Astrocyte of the spinal cord (primary cell): ENCODE measurements at regions not wholly inside any gene's neighbourhood (a gene's known extent, or its start where the extent isn't known, plus 50 kb on each side); places are given as distances from the start of the nearest gene placed in this dataset.

ENCODE experiments used
- DNase-seq: peaks from one replicate; pipeline ENCODE4 v3.0.0; 2011; ENCODE audit warnings: low read depth, low spot score
- H3K4me3 ChIP-seq: 2 replicates; pipeline ENCODE4 v1.5.1; 2011; ENCODE audit warnings: low read depth, mild to moderate bottlenecking, low read length, moderate library complexity
- in situ Hi-C: cut with HindIII; loops from 2 replicates; pipeline ENCODE4 v1.10.0; 2017; ENCODE audit warnings: low sequenced_read_pairs
- TF ChIP-seq, protein P1 (sequence below): IDR thresholded peaks from 2 replicates; pipeline ENCODE4 v1.5.1; 2012; ENCODE audit warnings: low read depth, mild to moderate bottlenecking, low read length, inconsistent platforms

DNA sequence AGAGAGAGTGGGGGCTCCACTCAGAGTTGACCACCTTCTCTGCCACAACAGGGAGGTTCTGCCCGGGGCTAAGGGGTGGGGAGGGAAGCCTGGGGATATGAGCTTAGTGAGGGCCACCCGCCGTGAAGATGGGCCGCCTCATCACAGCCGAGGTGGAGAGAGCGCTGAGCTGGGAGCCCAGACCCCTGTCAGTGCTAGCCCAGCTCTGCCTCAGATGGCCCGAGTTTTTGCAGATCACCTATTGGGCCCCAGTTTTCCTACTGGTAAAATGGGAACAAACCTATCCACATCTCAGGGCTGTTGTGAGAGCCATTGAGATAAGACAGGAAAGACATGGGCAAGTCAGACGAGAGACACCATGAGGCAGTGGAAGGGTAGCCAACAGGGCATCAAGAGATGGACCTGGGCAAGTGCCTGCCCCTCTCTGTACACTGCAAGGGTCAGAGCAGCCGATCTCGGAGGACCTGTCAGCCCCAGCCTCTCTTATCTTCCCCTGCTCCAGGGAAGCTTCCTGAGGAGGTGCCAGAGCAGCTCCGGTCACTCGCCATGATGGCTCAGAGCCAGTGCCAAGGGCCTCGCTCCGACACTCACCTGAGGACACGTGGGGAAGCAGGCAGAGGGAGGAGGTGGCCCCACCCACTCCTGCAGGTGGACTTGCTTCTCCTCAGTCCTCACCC is 88.9 kb downstream of the MCFD2 start:
- in situ Hi-C loops, result no loop called here
- H3K4me3 ChIP-seq, result no peak overlapping the region
- TF ChIP-seq, protein P1, sequence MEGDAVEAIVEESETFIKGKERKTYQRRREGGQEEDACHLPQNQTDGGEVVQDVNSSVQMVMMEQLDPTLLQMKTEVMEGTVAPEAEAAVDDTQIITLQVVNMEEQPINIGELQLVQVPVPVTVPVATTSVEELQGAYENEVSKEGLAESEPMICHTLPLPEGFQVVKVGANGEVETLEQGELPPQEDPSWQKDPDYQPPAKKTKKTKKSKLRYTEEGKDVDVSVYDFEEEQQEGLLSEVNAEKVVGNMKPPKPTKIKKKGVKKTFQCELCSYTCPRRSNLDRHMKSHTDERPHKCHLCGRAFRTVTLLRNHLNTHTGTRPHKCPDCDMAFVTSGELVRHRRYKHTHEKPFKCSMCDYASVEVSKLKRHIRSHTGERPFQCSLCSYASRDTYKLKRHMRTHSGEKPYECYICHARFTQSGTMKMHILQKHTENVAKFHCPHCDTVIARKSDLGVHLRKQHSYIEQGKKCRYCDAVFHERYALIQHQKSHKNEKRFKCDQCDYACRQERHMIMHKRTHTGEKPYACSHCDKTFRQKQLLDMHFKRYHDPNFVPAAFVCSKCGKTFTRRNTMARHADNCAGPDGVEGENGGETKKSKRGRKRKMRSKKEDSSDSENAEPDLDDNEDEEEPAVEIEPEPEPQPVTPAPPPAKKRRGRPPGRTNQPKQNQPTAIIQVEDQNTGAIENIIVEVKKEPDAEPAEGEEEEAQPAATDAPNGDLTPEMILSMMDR, result no peak
- no peak for DNase-seq

DNA sequence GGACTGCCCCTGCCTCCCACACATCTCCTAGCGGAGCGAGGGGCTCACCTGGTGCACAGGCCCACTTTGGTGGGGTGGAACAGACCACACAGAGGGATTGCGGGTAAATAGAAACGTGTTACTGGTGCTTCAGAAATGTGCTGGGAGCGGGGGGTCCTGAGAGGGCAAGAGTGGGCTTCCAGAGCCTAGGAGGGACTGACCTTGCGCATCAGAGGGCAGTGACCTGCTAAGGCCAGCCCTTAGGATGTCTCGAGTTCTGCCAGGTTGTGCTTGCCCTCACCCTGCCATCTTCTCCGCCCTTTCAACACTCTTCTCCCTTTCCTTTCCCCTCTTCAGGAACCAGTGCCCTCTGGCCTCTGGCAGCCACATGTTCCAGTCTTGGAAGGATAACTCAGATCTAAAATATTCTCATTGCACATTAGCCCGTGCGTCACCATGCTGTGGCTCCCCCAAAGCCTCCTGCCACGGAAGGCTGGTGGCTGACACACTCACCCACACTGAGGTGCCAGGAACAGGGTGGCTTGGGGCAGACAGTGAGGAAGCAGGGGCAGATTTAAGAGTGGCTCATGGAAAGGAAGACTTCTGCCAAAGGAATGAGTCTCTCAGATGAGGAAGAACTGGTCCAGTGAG is 89.6 kb downstream of the MCFD2 start:
- no peak overlapping the region for H3K4me3 ChIP-seq
- in situ Hi-C loops, result no loop called here
- DNase-seq, result peak; percentile 68
- TF ChIP-seq, protein P1, result no peak

DNA sequence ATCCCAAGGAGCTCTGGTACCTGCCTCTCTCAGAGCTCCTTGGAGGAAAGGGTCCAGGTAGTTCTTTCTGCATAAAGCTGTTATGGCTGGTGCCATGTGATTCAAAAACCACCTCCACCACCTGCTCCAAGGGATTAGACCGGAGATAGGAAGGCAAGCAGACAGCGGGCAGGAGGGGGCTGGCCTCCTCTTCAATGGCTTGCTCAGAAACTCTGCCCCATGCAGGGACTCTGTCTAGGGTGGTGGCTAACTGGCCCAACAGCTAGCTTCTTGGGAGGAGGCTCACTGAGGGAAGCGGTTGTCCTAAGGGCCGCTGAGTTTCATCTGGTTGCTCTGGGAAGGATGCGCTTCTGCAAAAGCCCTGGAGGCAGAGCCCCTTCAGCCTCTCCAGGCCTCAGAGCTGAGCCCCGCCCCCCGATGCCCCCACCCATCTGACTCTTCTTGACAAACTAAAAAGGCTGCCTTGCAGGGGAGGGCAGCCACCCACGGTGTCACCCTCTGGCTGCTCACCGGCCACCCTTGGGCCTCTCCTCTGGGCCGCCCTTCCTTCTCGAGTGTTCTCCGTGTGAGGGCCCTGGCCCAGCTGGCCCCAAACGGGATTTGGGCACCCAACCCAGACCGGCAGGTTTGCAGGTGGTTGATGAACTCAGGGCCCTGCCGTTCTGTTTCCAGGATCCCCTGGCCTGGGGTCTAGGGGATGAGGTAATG is 90.2 kb downstream of the MCFD2 start:
- in situ Hi-C loops, result no loop called here
- TF ChIP-seq, protein P1, result no peak
- no peak for DNase-seq
- no peak overlapping the region for H3K4me3 ChIP-seq

DNA sequence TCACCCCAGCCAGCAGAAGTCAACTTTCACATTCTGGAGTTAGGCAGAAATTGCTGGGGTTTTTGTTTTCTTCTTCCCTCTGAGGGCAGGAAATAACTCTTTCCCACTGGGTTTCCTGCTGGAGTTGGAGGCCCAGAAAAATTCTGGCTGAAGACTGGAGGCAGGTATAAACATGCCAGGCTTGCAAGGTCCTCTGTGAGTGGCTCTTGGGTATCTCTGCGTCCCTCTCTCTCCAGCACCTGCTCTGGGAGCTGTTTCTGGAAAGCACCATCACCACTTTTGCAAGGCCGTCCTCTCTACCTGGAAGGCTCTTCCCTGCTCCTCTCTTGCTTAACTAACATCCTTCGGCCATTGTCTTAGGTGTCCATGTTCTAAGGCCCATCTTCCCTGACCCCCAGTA is 91.0 kb downstream of the MCFD2 start:
- no peak overlapping the region for H3K4me3 ChIP-seq
- in situ Hi-C loops, result no loop called here
- TF ChIP-seq, protein P1, result no peak
- DNase-seq, result no peak

DNA sequence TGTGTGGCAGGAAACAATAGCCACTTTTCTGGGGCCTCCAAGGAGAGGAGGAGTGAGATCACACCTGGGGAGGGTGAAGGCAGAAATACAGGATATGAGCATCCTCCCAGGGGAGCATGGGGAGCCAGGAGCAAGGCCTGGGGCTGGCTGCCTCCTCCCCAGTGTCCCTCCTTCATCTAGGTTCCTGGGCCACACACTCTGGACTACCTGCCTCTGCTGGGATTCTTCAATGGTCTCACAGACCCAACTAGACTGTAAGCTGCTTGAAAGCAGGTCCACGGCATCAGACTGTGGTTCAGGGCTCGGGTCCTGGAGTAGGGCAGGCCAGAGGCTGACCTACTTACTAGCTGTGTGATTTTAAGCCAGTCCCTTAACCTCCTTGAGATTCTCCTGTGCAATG is 94.0 kb downstream of the MCFD2 start:
- TF ChIP-seq, protein P1, result no peak
- H3K4me3 ChIP-seq, result no peak overlapping the region
- in situ Hi-C loops, result no loop called here
- no peak for DNase-seq

DNA sequence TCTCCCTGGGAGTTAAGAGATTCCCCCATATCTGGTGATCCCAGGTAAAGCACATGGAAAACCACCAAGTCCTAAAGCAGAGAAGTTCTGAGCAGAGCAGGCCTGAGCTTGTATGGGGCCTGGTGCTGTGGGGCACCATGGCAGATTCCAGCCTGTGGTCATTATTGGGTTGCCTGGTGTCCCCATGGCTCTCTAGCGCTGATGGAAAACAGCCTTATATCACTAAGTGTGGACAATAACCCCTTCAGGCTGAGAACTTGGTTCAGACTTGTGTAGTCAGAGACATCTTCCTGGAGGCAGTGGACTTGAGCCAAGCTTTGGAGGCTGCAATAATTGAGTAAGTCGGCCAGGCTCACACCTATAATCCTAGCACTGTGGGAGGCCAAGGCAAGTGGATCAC is 96.8 kb downstream of the MCFD2 start:
- H3K4me3 ChIP-seq, result no peak overlapping the region
- TF ChIP-seq, protein P1, result no peak
- DNase-seq, result no peak
- in situ Hi-C loops, result no loop called here
